Astrocyte of the spinal cord (primary cell): ENCODE measurements at regions not wholly inside any gene's neighbourhood (a gene's known extent, or its start where the extent isn't known, plus 50 kb on each side); places are given as distances from the start of the nearest gene placed in this dataset.

Source experiments
- DNase-seq: peaks from one replicate; pipeline ENCODE4 v3.0.0; 2011; ENCODE audit warnings: low read depth, low spot score
- H3K4me3 ChIP-seq: 2 replicates; pipeline ENCODE4 v1.5.1; 2011; ENCODE audit warnings: low read depth, mild to moderate bottlenecking, low read length, moderate library complexity
- CTCF ChIP-seq: IDR thresholded peaks from 2 replicates; pipeline ENCODE4 v1.5.1; 2012; ENCODE audit warnings: low read depth, mild to moderate bottlenecking, low read length, inconsistent platforms
- in situ Hi-C: cut with HindIII; loops from 2 replicates; pipeline ENCODE4 v1.10.0; 2017; ENCODE audit warnings: low sequenced_read_pairs

GRCh38 chr2:378364-378763, 90.5 kb upstream of the ALKAL2 start:
- no peak overlapping the region for H3K4me3 ChIP-seq
- no peak for TF ChIP-seq CTCF
- in situ Hi-C loops, result no loop called here
- no peak for DNase-seq

GRCh38 chr2:377414-377813, 89.5 kb upstream of the ALKAL2 start:
- no peak for TF ChIP-seq CTCF
- in situ Hi-C loops, result no loop called here
- DNase-seq, result no peak
- no peak overlapping the region for H3K4me3 ChIP-seq

GRCh38 chr2:375956-376307, 88.0 kb upstream of the ALKAL2 start:
- no peak overlapping the region for H3K4me3 ChIP-seq
- DNase-seq, result no peak
- in situ Hi-C loops, result no loop called here
- no peak for TF ChIP-seq CTCF

GRCh38 chr2:375270-375955, 87.5 kb upstream of the ALKAL2 start:
- in situ Hi-C loops, result no loop called here
- H3K4me3 ChIP-seq, result no peak overlapping the region
- TF ChIP-seq CTCF, result no peak
- no peak for DNase-seq

- no peak for TF ChIP-seq CTCF
Observed at GRCh38 chr2:368386-368785, 80.5 kb upstream of the ALKAL2 start.

GRCh38 chr2:367246-367645, 79.4 kb upstream of the ALKAL2 start:
- in situ Hi-C loops, result no loop called here
- no peak overlapping the region for H3K4me3 ChIP-seq
- TF ChIP-seq CTCF, result no peak
- peak; percentile 3 for DNase-seq

More at GRCh38 chr2:368386-368785, 80.5 kb upstream of the ALKAL2 start:
- no peak overlapping the region for H3K4me3 ChIP-seq
- no peak for DNase-seq
- in situ Hi-C loops, result no loop called here

GRCh38 chr2:366706-367105, 78.8 kb upstream of the ALKAL2 start:
- in situ Hi-C loops, result no loop called here
- no peak for TF ChIP-seq CTCF
- no peak for DNase-seq
- no peak overlapping the region for H3K4me3 ChIP-seq
